IMR-90 (cell line): ENCODE measurements at regions not wholly inside any gene's neighbourhood (a gene's known extent, or its start where the extent isn't known, plus 50 kb on each side); places are given as distances from the start of the nearest gene placed in this dataset.

Source experiments
- MXI1 ChIP-seq: IDR thresholded peaks from 2 replicates; pipeline ENCODE4 v1.6.1; 2012; ENCODE audit warnings: low read depth, mild to moderate bottlenecking, low read length, moderate library complexity, borderline replicate concordance
- USF2 ChIP-seq: fragments of 150-350 bp; IDR thresholded peaks from 2 replicates; pipeline ENCODE4 v1.6.1; 2017; ENCODE audit warnings: mild to moderate bottlenecking, antibody characterized with exemption, low read length, low read depth
- TF ChIP-seq, protein P1 (sequence below): conservative IDR thresholded peaks from 2 replicates; pipeline ENCODE4 v1.5.1; 2012; ENCODE audit warnings: mild to moderate bottlenecking, low read depth, low read length, improper control_type of control experiment

DNA sequence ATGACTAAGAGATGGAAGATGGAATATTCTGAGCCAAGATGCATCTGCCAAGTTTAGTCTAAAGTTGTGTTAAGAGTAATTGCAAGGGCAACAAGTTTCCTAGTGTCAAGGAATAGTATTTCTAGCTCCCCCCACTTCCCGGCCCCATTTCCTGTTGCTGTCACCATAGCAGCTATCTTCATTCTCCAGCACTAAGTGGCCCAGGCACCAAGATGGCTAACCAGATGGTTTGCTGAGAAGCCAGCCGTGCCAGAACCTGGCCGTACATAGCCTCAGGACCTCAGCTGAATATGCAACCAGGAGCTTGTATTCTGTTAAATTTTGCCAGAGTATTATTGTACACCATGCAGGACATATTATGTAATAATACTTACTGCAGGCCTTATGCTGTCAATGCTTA is 108.8 kb upstream of the UMPS start:
- TF ChIP-seq USF2 (no peak), MXI1 (no peak)
- TF ChIP-seq, protein P1, sequence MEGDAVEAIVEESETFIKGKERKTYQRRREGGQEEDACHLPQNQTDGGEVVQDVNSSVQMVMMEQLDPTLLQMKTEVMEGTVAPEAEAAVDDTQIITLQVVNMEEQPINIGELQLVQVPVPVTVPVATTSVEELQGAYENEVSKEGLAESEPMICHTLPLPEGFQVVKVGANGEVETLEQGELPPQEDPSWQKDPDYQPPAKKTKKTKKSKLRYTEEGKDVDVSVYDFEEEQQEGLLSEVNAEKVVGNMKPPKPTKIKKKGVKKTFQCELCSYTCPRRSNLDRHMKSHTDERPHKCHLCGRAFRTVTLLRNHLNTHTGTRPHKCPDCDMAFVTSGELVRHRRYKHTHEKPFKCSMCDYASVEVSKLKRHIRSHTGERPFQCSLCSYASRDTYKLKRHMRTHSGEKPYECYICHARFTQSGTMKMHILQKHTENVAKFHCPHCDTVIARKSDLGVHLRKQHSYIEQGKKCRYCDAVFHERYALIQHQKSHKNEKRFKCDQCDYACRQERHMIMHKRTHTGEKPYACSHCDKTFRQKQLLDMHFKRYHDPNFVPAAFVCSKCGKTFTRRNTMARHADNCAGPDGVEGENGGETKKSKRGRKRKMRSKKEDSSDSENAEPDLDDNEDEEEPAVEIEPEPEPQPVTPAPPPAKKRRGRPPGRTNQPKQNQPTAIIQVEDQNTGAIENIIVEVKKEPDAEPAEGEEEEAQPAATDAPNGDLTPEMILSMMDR = no peak
